Adrenal gland (tissue), 5 donors: ENCODE measurements at regions not wholly inside any gene's neighbourhood (a gene's known extent, or its start where the extent isn't known, plus 50 kb on each side); places are given as distances from the start of the nearest gene placed in this dataset.

Experiments
- POLR2A ChIP-seq, 2 donors: fragments of 450-650 bp; IDR thresholded peaks; one replicate each; pipeline ENCODE4 v1.6.1; 2017; ENCODE audit warnings: antibody characterized with exemption in 2 of 2, mild to moderate bottlenecking in 2 of 2, moderate library complexity in 1 of 2
- TF ChIP-seq, protein P1 (sequence below), 6 experiments: fragments of 450-650 bp in 4 of 6; fragments of 200-600 bp in 2 of 6; sonication (generic) in 1 of 6; IDR thresholded peaks; 1 replicate in 5 of 6; 2 replicates in 1 of 6; pipeline versions ENCODE4 v1.5.1 to v1.8.0; 2016 to 2021; ENCODE audit warnings: antibody characterized with exemption in 6 of 6, mild to moderate bottlenecking in 2 of 6, moderate library complexity in 1 of 6
- donor health status: DM: no; HTN: no; CAD: no.

DNA sequence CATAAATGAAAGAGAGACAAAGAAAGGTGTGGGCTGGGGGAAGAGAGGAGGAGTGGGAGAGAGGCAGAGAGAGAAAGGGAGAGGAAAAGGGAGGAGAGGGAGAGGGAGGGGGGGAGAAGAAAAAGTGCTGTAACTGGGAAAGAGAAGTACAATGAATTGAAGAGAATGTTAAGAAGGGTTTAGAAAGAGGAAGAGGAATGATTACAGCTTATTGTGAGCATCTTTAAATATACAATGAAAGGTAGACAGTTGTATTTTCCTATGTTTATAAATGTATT lies 229.1 kb upstream of the PMFBP1 start:
- no peak for TF ChIP-seq POLR2A (IDR thresholded peaks at IDR 0.05)
- TF ChIP-seq, protein P1, sequence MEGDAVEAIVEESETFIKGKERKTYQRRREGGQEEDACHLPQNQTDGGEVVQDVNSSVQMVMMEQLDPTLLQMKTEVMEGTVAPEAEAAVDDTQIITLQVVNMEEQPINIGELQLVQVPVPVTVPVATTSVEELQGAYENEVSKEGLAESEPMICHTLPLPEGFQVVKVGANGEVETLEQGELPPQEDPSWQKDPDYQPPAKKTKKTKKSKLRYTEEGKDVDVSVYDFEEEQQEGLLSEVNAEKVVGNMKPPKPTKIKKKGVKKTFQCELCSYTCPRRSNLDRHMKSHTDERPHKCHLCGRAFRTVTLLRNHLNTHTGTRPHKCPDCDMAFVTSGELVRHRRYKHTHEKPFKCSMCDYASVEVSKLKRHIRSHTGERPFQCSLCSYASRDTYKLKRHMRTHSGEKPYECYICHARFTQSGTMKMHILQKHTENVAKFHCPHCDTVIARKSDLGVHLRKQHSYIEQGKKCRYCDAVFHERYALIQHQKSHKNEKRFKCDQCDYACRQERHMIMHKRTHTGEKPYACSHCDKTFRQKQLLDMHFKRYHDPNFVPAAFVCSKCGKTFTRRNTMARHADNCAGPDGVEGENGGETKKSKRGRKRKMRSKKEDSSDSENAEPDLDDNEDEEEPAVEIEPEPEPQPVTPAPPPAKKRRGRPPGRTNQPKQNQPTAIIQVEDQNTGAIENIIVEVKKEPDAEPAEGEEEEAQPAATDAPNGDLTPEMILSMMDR (IDR thresholded peaks at IDR 0.05), result no peak
